Ovary (tissue), 3 donors: ENCODE measurements at regions not wholly inside any gene's neighbourhood (a gene's known extent, or its start where the extent isn't known, plus 50 kb on each side); places are given as distances from the start of the nearest gene placed in this dataset.

Experiments used
- CTCF ChIP-seq, 3 donors: fragments of 450-650 bp in 2 of 3; fragments of 200-600 bp in 1 of 3; IDR thresholded peaks; one replicate each; pipeline versions ENCODE4 v1.5.1 to v1.8.0; 2016 to 2022; ENCODE audit warnings: antibody characterized with exemption in 3 of 3, mild to moderate bottlenecking in 1 of 3
- EP300 ChIP-seq: sonication (generic); formaldehyde crosslinking; IDR thresholded peaks from one replicate; pipeline ENCODE4 v1.6.1; 2017; ENCODE audit warnings: antibody characterized with exemption
- POLR2A ChIP-seq: fragments of 450-650 bp; IDR thresholded peaks from one replicate; pipeline ENCODE4 v1.6.1; 2017; ENCODE audit warnings: antibody characterized with exemption, mild to moderate bottlenecking, moderate library complexity
- donor health status: DM: no; HTN: no; CAD: no.

GRCh38 chr4:153116291-153116680 lies 88.0 kb upstream of the TRIM2 start:
- TF ChIP-seq CTCF (IDR thresholded peaks at IDR 0.05) = no peak
- no peak for TF ChIP-seq EP300
- TF ChIP-seq POLR2A = no peak
